ENCODE measurements at regions not wholly inside any gene's neighbourhood (a gene's known extent, or its start where the extent isn't known, plus 50 kb on each side); places are given as distances from the start of the nearest gene placed in this dataset.
"Not testable (repeated sequence)": the region's sequence is repeated elsewhere in the genome, so short reads cannot be mapped to it uniquely, and the experiment has no call there.

DNA sequence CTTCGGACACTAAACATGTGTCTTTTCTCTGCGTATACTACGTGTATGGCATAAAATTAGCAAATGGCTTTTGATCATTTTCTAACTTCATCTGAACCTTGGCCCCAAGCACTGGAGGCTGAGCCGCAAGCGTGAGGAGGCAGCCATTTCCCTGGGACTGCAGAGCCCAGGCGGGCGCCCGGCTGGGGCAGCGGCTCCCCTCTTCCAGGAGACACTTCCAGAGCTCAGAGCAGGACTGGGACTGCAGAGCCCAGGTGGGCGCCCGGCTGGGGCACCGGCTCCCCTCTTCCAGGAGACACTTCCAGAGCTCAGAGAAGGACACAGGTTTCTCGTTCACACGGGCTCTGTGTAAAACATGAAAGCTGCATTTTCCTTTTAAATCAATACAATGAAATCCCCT, 484.1 kb upstream of the SALL3 start:
- no peak for DNase-seq

DNA sequence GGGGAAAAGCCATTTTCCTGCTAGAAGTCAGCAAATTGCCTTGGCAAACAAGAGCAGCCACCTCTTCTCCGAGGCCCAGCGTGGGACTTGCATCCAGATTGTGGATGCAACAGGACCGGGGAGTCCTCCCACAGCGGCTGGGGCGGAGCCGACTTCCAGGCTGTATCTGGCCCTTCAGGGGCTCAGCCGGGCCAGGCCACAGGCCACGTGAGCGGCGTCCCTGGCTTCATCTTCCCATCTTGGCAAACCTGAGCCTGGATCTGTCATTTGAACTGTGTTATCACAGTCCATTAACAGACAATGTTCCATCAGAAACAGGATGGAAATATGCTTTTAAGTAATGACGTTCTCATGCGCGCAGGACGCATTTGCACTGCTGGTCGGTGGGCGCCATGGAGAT, 483.5 kb upstream of the SALL3 start:
- no peak for DNase-seq

DNA sequence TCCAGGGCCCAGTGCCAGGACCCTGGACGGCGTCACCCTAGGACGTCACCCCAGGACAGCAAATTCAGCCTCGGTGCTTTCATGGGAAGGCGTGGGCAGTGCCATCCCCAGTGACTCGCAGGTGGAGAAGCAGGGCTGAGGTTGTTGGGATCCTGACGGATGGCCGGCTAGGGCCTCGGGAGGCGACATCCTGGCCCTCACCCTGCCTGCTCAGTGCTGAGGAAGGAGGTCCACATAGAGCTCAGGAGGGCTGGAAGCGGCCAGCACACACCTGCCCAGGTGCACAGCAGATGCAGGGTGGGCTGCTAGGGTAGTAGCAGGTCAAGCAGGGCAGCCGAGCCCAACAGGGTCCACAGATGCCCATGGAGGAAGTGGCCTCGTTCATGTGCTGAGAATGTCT, 482.0 kb upstream of the SALL3 start:
- DNase-seq: no peak

DNA sequence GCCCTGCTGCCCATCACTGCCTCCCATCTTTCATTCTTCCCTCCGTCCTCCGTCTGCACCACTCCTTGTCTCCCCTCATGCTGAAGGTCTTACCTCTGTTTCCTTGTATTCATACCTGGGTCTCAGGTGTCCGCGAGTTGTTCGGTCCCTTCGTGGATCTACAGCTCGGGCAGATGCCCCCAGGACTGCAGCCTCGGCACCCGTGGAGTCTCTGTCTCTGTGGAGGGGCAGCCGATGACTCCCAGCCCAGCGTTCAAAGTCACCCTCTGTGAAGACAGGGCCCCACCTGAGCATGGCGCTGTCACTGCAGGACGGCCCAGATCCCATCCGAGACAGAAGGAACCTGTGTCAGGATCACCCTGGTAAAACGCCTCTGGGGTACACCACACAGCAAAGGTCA, 480.0 kb upstream of the SALL3 start:
- DNase-seq: no peak

DNA sequence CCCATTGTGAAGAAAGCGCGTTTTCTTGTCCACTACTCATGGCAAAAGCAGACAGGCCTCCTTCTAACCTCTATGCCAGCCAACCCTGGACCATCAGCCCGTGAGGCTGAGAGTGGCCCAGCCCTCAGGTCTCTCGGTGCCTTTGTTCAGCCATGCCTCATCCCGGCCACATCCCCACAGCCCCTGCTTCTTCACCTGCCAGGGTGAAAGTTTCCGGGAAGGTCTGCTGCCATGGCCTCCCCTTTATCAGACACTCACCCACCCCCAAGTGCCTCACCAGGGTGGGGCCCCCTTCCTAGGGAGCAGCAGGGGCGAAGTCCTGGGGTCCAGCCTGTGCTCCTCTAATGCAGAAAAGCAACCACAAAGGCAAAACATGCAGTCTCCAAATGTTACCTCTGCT, 478.4 kb upstream of the SALL3 start:
- DNase-seq: no peak

DNA sequence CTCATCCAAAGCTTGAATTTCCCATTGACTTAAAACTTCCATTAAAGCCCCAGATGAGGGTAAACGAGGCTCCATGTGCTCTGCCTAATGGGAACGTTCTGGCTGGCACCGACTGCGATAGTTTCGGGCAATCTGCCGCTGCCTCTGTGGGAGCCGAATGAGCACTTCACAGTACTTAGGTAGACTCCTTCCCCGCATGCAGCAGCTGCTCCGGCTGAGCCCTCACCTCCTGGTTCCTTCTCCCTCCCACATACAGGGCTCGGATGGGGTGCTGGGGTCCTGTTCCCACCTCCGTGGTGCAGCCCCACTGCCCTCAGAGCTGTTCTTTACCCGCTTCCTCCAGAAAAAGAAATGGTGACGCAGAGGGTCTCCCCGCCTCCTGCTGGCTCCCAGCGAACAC, 476.5 kb upstream of the SALL3 start:
- DNase-seq: no peak

DNA sequence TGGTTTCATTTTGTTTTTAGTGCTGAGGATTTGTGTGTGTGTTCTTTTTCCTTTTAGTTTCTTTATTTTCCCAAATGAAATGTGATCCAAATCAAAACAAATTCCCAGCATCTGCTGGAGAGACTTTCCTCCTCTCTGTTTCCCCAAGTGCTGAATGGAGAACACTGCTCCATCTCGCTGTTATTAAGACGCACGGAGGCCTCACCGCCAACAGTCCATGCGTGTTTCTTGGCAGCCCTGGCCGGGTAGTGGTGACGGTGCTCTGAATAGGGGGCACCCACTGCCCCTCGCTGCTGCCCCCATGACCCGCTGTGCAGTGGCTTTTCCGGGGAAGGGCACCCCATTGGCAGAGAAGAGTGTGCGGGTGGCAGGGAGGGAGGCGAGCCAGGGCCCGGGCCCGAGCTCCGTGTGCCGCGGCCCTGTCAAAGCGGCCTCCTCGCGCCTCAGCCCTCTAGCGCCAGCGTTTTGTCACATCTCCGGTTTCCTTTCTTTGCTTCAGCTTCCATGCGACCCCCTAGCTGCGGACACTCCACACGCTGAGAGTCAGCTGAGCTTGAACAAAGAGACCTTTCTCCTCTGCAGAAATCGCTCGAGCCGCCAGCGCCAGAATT, 473.7 kb upstream of the SALL3 start:
- DNase-seq: no peak

DNA sequence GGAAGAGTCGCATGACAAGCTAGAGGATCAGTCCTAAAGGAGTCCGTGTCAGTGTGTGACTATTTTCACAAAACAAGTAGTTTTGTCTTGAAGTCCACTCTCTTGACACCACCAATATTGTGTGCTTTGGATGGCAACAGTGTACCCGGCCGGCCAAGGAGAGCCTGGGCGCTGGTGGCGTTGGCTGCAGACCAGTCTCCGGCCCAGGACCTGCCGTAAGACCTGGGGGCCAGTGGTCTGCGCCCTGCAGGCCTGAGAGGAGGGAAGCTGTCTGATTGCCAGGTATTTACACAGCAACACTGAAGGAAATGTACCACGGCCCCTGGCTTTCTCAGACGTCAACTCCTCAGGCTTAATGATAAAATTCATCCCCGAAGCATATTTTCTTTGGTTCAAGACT, 472.4 kb upstream of the SALL3 start:
- DNase-seq: no peak

DNA sequence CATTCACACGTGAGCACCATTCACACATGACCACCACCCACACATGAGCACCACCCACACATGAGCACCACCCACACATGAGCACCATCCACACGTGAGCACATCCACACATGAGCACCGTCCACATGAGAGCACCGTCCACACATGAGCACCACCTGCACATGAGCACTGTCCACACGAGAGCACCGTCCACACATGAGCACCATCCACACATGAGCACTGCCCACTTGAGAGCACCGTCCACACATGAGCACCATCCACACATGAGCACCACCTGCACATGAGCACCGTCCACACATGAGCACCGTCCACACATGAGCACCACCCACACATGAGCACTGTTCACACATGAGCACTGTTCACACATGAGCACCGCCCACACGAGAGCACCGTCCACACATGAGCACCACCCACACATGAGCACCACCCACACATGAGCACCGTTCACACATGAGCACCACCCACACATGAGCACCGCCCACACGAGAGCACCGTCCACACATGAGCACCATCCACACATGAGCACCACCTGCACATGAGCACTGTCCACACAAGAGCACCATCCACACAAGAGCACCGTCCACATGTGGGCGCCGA, 471.3 kb upstream of the SALL3 start:
- not testable (repeated sequence) for DNase-seq

DNA sequence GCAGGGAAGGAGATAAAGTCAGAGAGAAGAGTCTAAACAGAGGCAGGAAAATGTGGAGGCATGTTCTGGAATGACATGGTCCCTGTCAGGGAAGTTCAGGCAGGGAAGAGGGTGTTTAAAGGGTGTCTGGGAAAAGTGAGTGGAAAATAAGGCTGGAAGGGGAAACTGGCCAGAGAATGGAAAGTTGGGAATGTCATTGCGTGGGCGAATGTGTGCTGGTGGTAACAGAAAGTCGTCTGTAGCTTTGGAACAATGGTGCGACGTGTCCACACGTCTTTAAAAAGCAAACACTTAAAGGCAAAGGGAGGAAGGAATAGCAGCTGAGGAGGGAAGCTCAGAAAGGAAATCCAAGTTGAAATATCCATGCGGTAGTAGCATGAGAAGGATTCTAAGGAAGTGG, 469.5 kb upstream of the SALL3 start:
- no peak for DNase-seq

DNA sequence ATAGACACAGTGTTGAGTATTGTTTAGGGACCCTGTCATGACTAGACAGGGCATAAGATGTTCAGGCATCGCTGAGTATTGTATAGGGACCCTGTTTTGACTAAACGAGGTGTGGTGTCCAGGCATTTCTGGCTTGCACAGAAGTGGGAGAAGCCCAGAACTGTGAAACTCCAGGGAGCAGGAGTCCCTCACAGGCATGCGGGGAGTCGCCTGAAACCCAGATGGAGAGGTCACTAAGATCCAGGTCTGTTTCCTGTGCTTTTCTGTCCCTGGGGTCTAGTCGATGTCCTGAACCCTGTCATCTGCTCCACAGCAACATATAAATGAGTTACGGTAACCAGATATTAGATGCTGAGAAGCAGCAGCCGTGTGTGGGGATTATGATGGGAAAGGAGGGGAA, 469.0 kb upstream of the SALL3 start:
- no peak for DNase-seq

DNA sequence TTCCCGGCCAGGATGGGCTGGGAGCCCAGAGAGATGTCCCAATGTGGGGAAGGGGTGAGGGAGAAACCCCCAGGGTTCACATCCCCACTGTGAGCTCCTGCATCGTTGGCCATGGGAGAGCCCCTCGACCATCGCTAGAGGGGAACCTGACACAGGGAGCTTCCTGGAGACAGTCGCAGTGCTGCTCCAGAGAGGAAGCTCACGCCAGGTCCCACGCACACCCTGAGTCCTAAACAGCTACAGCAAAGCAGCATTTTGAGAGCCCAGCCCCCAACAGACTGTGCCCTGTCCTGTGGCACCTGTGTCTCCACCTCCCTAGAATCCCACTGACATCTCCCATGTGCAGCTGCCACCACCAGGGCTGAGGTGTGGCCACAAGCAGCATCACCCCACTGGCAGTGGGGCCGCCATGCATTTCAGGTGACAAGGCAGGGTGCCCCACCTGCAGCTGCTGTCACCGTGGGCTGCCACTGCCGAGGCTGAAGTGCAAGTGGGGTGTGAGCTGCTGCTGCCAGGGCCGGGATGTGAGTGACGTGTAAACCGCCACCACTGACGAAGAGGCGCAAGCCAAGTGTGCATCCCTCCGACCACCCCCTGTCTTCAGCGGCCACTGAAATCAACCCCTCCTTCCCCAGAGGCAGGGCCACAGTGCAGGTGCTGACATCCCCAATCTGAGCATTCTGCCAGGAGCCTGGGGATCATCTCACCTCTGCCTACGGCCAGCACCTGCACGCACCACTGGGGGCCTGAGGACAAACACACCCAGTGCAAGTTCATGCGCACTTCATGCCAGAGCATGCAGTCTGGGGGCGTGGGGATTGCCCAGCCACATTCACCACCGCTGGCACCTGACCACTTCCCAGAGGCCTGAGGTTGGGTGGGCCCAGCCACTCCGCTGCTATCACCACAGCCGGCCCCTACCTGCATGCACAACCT, 467.7 kb upstream of the SALL3 start:
- no peak for DNase-seq

DNA sequence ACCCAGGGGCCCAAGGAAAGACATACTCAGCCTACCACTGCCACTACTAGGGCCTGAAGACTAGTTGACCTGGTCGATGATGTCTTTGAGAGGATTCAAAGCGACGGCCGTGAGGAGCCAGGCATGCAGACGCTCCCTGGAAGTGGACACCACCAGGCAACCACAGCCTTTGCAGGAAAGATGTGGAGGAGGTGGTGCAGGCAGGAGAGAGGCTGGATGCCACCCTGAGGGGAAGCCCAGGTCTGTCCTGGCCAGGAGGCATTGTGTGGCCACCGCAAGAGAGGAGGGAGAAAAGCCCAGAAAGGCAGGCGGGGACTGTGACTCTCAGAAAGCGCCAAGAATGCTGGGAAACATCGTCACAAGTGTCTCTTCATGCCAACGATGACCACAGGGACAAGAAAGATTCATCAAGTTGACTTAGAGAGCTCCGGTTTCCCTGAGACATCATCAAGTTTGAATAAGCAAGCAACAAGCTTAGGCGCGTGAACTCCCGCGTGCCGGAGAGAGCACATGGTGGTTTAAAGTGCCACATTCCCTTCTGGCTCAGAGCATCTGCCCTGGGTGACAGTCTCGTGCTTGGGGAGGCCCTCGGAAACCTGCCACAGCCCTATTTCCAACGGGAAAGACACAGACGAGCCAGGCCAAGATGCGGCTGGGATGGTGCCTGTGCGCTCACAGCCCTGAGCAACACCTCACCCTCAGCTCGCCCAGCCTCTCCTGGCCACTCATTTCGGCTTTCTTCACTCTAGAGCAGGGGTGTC, 464.5 kb upstream of the SALL3 start:
- no peak for DNase-seq

DNA sequence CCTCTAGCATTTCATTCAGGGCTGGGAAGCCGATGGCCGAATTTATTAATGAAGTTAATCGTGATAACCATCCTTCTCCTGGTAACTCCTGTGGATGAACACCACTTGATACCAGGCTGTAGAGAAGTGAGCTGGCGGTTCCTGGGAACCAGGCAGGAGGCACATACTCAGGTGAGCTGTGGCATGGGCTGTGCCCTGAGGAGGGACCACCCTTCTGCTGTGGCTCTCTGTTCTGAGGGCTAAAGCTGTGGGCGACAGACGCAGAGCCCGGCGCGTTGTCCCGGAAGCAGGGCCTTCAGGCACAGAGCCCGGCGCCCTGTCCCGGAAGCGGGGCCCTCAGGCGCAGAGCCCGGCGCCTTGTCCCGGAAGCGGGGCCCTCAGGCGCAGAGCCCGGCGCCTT, 462.3 kb upstream of the SALL3 start:
- DNase-seq: no peak

DNA sequence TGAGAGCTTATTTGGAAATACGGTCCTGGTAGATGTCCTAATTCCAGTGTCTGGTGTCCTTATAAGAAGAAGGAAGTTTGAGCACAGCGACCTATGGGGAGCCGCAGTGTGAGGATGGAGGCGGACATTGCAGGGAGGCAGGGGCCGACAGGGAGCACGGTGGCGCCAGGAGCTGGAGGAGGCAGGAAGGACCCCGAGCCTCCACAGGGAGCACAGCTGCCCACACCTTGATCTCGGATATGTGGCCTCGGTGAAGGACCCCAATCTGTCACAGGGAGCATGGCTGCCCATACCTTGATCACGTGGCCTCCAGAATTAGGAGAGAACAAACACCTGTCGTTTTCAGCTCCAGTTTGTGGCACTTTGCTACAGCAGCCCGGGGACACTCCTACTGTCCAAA, 461.6 kb upstream of the SALL3 start:
- no peak for DNase-seq

DNA sequence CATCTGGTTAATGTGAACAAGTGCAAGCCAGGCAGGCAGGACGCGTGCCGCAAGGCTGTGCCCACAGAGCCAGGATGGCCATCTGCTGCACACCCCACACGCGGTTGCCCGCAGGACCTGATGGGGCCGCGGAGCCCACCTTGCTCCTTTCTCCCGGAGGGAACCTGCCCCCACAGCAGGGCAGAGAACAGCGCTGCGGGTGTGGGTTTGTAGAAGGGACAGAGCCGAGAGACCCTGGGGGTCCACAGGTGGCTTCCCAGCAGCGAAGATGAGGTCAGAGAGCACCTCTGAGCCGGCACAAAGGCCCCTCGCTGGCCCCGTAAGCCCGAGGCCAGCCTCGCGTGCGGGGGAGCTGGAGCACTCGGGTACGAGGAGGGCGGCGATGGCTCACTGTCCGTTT, 460.8 kb upstream of the SALL3 start:
- no peak for DNase-seq

DNA sequence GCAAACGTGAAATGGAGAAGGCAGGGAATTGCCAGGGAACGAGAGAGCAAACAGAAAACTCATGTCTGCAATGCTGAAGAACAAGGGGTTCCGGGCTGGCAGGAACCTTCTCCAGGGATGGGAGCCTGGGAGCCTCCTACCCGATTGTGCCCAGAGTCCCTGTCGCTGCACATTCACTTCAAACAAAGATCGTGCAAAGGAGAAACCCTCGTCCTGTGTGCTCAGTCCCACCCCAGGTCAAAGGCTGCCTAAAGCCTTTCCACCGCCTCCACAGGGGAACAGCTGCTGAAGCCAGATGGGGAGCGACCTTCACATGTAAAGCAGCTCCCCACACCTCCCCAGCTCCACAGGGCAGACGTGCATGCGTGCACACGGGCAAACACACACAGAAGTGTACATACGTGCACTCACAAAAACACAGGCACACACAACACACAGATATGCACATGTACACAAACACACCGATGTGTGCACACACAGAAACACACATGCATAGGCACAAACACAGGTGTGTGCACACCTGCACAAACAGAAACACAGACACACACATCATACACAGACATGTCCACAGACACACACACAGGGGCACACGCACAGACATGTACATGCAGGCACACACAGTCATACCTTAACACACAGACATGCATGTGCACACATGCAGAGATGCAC, 460.1 kb upstream of the SALL3 start:
- DNase-seq: no peak

DNA sequence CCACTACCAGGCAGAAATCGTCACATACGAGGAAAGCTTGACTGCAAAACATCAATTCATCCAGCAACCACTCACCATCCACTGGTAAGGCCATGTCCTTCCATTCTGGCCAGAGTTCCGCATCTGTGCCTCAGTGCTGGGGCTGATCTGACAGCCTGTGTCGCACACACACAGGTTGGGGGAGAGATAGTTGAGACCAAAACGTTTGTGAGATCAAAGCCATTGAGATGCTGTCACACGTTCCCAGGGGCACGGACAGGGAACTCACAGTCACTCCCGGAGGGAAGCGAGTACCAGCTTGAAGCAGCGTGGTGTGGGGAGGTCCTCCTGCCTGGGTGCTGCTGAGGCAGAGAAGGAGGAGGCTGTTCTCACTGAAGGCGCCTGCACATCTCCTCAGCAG, 458.5 kb upstream of the SALL3 start:
- DNase-seq: no peak

DNA sequence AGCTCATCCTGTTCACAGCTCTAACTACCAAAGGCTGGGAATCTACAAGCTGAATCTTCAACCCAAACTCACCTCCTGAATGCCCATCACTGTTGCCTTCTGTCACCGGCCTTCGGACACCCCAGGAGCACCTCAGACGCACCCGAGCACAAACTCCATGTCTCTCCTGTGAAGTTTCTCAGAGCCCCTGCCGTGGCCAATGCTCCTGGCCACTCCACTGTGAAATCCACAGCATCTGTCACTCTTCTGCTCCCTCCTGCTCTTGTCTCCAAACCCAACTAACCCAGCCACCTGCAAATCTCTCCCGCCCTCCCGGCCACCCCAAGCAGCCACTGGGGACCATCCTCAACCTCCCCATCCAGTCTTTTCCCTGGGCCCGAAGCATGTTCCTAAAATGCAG, 457.9 kb upstream of the SALL3 start:
- no peak for DNase-seq

DNA sequence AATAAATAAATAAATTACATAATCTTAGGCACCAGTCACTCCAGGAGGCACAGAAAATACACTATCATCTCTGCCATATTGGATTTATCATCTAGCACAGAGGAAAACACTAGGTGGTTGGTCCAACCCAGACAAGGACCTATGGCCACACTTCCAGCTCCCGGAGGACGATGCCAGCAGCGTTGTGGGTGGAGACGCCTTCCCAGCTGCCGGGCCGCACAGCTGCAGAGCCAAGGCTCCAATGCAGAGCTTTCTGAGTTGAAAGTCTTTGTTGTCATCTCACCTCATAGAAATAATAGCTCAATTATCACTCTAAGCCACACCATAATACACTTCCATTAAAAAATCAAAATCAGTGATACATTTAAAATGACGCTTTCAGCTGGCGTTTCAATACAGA, 457.1 kb upstream of the SALL3 start:
- DNase-seq: no peak

DNA sequence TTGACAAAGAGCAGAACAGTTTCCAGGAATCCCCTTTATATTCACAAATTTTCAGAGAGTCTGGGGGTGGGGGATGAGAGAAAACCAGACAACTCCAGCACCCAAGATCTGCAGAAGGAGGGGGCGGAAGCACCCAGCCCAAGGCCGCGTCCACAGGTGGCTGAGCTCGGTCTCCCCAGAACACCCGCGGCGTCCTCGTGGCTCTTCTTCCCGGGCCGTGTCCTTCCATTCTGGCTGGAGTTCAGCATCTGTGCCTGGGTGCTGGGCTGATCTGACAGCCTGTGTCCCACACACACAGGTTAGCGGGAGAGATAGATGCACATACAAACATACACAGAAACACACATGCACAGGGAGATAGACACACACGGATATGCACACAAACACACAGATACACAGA, 455.8 kb upstream of the SALL3 start:
- DNase-seq: no peak

DNA sequence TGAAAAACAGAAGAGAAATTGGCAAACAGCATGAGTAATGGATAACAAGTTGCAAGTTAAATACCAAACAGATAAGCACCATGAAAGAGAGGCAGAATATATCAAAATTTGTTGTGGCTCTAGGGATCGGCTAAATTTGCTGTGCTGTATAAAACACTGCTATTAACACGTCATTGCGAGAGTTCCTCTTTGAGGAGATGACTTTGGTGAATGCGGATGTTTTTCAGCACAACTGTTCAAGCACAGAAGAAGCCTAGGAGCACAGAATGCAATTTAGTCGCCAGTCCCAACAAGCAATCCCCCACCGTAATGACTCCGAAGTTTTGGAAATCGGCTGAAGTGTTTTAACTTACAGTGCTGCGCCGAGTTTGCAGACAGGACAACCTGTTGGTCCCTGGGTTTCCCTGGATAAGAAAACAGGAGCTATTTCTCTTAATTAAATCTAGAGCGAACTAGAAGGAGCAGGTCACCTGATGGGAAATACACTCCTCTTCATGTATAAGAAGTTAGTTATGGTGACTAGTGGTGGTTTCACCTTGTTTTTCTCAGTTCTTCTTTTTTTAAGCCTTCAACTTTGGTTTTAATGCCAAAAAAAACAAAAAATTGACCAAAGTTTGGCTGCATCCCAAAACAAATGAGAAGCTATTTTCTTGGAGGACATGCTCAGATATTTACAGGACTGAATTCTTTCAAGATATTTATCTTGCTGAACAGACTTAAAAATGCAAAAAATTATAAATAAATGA, 454.1 kb upstream of the SALL3 start:
- no peak for DNase-seq

Measured in NCI-H1436 (cell line).